Activated CD4-positive, CD25-positive, alpha-beta regulatory T cell treated with anti-CD3 and anti-CD28 coated beads, Interleukin-2, amount 50 U/mL, for 72 hours (primary cell): ENCODE measurements at regions not wholly inside any gene's neighbourhood (a gene's known extent, or its start where the extent isn't known, plus 50 kb on each side); places are given as distances from the start of the nearest gene placed in this dataset.

Source experiments
- DNase-seq: peaks from one replicate; pipeline ENCODE4 v3.0.0; 2021

DNA sequence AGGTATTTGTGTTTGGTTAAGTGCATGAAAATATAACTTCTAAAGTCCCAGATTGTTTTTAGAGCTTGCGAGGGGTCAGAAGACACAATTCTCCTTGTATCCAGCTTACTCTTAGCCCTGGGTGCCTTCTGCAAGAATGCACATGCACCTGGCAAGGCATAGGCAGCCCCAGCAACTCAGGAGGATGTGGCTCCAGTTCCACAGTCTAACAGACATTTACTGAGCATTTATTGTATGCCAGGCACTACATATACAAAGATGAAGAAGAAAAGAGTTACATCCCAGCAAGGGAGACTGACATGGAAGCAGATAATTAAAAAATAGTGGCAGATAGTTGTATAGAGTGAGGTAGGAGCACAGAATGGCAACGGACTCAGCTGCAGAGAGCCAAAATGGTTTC is 101.1 kb upstream of the FRY start:
- DNase-seq, result no peak

DNA sequence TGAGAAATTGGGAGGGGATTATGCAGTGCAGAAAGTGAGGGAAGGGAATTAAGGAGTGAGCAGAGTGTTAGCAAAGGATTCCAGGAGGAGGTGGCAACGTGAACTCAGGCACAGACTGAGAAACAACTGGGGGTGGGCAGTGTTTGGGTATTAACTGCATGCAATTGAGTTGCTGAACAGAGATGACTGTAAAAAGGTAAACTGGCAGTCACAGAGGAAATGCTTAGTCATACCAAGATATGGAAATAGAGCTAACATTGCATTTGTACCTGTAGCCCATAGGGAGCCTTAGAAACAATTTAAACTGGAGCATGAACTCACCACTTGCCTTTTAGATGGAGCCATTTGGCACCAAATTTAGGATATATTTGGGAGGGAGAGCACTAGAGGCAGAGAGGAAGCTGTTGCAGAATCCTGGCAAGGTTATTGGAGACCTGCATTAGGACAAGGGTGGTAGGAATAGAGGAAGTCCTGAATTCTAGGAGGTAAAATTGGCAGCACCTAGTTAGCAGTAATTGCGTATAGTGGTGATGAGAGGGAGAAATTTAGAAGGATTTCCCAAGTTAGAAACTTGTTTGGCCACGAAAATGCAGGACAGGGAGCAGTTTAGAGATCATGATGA is 100.6 kb upstream of the FRY start:
- no peak for DNase-seq

DNA sequence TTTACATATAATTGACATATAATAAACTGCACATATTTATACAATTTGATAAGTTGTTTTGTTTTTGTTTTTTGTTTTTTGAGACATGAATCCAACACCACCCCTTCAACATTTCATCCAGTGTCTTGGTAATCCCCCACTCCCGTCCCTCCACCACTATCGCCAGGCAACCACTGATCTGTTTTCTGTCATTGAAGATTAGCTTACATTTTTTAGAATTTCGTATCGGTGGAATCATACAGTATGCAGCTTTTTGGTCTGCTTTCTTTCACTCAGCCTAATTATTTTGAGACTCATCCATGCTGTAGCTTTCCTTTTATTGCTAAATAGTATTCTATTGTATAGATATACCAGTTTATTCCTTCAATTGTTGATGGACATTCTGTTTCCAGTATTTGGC is 94.1 kb upstream of the FRY start:
- no peak for DNase-seq

DNA sequence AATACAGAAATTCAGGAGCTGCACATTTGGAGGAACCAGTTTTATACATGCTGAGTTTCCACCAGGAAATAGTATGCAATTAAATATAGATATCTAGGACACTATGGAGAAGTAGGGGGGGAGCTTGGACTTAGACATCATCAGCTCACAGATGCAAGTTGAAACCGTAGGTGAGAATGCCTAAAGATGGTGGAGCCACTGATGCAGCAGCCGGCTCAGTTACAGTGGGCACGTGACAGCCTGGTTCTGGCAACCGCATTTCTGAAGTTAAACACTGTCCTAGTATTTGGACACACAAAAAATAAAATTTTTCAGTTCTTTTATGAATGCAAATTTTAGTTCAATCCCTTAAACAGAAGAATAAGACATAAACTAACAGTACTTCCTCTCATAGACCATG is 91.5 kb upstream of the FRY start:
- no peak for DNase-seq

DNA sequence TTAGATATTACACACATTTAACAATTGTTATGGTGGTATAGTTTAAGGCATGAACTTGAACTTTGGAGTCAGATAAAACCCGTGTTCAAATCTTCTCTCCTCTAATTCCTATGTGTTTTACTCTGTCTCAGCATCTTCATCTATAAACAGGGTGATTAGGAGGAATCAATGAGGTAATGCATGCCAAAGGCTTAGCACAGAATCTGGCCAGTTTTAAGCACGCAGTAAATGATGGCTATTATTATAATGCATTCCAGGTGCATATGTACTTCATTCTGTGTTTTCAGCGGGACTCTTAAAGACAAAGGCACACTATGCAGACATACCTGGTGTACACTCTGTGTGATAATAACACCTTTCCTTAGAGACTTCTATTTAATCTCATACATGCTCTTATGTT is 88.0 kb upstream of the FRY start:
- no peak for DNase-seq

DNA sequence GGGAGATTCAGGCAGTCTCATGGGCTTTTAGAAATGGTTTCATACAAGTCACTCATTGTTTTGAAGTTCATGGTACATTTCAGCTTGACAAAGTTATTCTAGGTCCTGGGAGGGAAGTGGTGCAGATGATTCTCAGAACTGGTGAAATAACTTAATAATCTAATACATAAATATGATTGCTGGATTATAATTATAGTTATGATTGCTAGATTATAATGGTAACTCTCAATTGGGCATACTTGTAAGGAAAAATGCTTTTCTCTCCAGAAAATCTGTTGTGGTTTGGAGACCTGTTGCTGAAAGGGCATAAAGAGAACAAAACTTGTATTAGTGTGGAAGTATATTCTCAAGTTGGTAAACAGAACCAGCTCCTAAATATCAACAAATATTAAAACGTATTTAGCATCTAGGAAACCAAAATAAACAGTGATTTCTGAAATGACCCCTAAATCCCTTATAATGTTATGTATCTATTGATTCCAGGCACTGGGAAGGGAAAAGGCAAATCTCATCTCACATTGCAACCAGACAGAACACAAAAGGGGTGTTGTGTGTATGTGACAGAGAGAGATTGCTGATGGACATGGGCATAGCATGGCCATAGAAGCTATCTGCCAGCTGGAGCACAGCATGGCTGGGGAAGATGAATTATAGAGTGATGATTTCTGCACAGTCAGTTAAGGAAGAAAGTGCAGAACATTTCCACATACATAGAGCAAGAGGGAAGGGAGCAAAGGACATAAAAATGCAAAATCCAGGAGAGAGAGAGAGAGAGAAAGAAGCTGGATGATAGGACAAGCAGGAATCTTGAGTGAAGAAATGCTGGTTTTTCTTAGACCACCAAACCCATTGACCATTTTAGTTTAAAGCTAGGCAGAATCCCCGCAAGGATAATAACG is 87.1 kb upstream of the FRY start:
- no peak for DNase-seq

DNA sequence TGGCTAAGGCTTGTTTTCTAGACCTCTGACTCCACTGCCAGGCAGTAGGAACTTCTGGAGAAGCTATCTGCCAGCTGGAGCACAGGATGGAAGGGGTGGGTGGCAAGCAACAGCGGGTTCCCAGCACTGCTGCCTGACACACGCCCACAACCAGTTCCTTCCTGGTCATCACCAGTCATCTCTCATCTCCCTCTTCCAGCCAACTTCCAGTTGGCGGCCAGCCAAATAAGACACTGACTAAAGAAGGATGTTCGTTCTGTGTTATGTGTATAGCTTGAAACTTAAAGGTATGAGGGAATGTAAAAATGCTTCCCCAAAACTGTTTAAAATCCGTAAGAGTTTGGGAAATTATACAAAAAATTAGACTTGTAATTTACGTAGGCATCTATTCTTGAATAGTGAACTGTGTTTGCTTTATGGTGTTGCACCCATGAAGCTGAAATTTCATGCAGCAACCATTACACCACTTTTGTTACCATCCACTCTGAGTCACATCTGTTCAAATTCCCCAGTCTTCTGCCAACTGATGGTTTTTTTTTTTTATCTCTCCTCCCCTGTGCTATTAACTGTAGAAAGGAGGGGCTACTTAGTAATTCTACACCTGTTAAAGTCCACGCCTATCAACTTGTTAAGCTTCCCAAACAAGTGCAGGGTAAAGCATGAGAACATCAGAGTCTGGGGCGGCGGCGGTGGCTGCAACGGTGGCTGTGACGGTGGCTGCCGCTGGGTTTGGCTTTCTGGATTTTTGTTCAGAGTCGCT is 86.2 kb upstream of the FRY start:
- no peak for DNase-seq

DNA sequence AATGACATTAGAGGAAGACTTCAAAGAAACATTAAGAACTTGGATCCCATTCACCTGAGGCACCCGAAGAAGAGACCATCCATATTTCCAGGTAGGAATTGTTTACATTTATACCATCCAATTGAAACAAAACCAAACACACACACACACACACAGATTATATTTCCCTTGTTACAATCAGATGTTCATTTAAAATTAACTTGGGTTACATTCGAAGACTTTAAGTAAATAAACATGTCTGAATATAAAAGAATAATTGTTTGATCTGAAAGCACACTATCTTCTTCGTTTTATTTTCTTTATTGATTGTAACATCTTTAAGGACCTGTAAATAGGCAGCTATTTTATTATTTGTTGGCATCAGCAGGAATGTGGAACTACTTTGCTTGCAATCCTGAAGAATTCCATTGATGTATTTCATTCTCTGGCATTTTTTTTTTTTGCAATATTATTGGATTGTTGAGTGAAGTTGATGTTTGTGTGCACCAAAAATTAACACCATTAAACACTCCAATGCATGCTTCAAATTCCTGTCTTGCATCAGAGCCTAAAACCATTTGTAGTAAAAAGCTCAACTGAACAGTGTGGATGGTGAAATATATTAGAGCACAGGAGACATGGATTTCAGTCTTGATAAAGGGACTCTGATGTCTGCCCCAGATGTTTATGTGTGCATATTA is 85.3 kb upstream of the FRY start:
- no peak for DNase-seq

DNA sequence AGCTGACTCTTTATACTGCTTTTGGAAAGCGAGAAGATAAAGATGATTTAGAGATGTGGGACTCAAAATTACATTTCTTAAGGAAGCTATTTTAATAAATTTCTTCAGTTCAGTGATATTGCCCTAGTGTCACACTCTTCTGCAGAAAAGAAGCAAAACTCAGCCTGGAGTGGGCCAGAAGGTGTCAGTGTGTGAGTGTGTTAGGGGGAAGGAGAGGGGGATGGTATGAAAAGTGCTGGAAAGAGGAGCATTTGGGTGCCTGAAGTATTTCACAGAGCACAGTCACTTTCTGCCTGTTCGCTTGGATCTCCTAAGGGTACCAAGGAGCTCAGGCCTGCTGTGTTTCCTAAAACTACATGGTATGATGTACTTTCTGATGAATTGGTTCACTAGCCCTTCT is 84.5 kb upstream of the FRY start:
- no peak for DNase-seq

DNA sequence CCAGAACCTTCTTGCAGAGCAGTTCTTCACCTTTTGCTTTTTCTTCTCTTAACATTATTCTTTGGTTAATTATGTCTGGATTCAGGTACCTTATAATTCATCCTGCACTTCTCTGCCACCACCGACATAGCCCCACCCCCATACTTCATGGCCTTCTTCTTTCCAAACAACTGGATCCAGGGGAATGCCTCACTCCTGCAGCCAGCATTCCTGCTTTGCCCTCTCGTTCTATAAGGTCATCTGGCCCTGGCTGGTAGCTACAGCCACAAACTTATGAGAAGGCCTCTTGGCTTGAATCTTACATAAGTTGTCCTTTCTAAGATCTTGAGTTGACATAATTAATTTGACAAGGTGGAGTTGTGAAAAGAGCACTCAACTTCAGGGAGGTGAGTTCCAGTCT is 84.1 kb upstream of the FRY start:
- no peak for DNase-seq

DNA sequence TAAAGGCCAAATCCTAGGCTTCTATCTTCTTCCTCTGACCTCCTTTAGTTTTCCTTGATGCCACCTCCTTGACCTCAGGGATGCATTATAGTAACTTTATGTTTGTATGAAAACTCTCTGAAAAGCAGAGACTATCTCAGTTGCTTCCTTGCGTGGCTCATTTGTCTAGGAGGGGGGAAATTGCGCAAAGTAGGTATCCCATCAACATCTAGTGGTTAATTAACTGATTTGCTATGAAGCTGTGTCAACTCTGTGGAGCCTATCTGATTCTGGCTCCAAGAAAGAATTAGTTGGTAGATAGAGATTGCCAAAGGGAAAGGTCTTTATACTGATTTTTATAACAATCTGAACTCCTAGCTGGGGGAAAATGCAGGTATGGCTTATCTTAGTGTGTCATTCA is 82.1 kb upstream of the FRY start:
- DNase-seq, result no peak

DNA sequence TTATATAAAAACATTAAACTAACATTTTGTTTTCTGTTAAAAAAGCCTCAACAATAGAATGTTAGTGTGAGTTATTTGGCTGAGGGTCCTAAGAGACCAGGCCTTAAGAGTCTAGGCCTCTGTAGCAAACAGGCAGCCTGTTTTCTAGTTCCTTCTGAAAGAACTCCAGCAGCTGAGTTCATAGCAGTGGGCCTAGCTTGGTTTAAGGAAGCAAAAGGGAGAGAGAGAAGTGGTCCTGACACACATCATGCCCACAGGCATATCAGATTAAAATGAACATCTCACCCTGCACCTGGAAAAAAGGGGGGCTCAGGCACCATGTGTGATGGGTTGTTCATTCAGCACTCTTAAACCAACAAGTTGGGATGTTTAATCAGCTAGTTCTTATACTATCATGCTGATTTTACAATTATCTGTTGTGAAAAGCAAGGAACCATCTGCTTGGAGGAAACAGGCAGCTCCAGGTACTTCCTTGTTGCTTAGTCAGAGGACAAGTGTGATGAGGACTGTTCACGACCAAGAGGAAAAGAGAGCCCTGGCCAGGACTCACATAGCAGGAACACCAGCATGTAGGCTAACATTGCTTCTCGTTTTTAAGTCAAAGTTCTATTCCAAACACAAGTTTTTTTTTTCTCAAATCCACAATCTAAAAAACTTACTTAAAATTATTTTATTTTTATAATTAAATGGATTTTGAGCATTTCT is 81.3 kb upstream of the FRY start:
- DNase-seq, result no peak

DNA sequence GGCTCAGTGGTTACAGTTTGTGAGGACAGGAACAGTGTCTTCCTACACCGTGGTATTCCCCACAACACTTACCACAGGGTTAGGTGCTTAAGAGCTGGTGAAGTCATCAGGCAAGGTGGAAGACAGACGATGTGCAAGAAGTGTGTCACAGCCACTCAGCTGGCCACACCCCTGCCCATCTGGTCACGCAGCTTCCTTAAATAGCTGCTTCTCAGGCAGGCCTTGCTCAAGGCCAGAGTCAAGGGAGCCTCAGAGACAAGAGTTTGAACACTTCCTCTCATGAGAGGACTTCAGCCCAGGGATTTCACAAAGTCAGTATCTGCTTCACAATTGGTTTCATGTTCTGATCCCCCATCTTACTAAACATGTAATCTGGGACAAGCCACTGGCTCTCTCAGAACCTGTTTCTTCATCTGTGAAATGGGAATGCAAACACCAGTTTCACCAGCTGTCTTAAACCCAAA is 80.3 kb upstream of the FRY start:
- no peak for DNase-seq

DNA sequence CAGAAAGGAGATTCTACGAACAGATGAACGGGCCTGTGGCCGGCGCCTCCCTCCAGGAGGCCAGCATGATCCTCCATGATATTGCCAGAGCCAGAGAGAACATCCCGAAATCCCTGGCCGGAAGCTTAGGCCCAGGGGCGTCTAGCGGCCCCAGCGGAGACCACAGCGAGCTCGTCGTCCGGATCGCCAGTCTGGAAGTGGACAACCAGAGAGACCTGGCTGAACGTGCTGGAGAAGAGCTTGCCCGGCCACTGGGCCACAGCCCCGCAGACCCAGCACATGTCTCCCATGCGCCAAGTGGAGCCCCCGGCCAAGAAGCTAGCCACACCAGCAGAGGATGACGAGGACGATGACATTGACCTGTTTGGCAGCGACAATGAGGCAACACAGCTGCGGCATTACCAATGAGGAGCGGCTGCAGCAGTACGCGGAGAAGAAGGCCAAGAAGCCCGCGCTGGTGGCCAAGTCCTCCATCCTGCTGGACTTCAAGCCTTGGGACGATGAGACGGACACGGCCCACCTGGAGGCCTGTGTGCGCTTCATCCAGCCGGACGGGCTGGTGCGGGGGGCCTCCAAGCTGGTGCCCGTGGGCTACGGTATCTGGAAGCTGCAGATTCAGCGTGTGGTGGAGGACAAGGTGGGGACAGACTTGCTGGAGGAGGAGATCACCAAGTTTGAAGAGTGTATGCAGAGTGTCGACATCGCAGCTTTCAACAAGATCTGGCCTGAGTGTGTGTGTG is 78.8 kb upstream of the FRY start:
- DNase-seq, result no peak

DNA sequence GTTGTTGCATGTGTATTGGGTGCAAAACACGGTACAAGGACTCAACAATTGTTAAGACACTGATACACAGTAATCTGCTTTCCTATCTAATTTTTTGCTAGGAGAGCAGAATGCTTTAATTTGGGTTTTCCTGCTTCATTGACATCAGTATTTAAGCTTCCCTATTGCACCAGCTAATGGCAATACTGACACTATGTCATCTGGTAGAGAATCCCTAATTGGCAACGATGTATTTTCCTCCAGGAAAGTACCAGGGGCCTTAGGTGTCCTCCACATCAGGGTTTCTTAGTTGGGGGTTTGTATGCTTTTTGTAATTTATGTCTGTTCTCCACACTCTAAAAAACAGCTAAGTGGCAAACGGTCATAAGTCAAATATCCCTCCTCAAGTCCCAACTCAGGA is 76.5 kb upstream of the FRY start:
- DNase-seq, result no peak

DNA sequence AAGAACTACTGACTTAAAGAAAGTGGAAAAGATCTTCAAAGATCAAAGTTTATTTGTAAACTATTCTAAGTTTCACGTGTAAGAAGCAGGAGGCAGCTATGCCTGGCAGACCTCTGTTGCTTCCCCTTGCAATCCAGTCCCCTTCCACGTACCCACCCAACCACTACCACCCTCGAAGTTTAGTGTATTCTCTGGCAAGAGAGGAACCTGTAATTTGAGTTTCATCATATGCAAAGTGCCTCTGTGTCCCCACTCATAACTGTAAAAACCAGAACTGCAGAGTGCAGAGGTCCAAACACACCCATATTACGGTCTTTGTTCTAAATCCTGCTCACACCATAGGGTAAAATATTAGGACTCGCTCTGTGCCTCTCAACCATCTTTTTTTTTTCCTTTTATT is 75.8 kb upstream of the FRY start:
- DNase-seq, result no peak

DNA sequence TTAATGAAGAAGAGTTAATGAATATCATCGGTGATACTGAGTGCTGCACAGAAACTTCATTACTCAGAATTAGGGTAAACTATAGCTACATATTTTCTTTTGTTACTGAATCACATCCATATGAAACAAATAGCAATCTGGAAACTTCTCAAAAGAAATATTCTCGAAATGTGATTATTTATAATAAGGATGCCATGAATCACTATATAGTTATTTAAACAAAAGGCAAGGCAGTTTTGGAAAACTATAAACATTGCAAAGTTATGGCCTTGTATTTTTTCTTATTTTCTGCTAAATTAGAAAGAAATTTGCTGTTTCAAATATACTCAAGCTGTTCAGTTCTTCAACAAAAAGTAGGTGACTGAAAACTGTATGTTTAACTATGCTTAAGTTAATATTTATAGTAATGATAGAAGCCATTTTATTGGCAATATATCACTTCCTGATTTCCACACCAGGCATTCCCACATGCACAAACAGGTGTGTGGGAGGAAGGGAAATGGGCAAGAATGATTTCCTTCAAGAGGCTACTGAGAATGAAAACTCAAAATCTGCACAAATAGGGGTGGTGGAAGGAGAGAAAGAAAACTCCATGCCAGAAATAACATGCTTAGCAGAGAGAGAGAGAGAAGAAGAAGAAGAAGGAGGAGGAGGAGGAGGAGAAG is 74.5 kb upstream of the FRY start:
- no peak for DNase-seq

DNA sequence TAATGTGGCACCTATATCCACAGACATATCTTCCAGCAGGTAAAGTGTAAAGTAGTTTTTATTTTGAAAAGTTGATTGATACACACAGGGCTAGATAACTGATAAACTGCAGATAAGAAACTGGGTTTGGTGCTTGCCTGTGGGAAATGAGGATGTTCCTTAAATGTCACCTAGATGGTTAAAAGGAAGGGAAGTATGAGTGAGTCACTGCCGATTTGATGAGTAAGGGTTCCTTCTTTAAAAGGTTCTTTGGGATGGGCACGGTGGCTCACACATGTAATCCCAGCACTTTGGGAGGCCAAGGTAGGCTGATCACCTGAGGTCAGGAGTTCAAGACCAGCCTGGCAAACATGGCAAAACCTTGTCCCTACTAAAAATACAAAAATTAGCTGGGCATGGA is 73.8 kb upstream of the FRY start:
- no peak for DNase-seq

DNA sequence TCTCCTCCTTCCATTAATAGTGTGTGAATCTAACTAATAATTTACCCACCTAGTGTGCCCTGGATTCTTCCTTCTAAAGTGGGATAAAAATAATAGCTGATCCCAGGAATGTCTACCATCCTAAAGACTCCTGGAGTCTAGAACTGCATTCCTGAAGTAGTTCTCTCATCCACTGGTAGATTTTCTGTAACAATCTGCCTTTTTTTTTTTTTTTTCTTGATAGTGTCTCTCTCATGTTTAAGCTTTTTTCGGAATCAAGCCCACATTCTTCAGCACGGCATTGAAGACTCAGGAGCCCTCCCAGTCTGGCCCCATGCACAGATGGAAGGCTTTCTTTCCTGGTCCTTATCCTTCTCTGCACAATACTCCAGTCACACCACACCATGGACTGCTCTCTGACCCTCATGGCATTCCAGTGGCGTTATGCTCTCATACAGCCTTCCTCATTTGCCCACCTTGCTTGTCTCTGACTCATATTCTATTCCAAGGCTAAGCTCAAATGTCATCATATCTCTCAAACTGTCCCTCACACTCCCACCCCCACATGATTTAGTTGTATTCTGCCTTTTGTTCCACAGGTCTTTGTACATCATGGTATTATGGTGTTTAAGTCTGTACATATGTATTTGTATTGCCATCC is 68.7 kb upstream of the FRY start:
- no peak for DNase-seq

DNA sequence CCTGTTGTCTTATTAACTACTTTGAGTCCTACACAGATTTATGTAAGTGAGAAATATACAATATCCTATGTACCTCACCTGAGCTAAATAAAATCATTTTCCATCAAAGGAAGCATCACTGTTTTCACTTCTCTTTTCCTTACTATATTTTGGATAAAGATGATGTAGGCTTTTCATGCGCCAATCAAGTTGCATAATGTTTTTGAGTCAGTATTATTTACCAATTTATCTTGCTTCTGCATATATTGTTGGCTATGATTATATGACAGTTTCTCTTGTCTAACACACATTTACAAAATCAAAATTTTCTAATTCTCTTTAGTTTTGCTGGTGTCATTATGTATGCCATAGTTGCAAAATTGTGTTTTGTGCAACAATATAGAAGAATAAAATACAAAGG is 67.9 kb upstream of the FRY start:
- DNase-seq, result no peak

DNA sequence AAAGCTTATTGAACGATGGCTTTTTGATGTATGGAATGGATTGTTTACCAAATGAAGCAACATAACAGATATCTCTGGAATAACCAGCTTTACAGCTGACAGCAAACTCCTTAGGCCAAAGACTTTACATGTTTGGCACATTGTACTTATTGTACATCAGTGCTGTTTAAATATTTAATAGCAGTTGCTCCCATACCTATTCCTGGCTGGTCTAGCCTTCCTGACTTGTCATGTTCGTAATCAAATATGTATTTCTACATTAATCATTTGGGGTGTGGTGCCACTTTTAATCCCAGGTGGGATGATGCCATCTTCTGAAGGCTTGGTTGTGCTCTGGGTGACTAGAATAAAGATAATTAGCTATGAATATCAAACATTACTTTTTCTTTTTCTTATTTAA is 67.4 kb upstream of the FRY start:
- DNase-seq, result no peak
